HCT116 (cell line): ENCODE measurements at regions not wholly inside any gene's neighbourhood (a gene's known extent, or its start where the extent isn't known, plus 50 kb on each side); places are given as distances from the start of the nearest gene placed in this dataset.

Experiments
- ATAC-seq: fragments of 200-7000 bp; cut with Tn5 transposase; 2 replicates; pipeline ENCODE4 v1.9.1; 2020; ENCODE audit warnings: mild to moderate bottlenecking, moderate library complexity
- BruUV-seq: library from RNA; stranded (reverse); fragments of 400-500 nt; replicated peaks from 2 replicates; lab custom pipeline; 2021; lab: Mats Ljungman, UMichigan
- CTCF ChIA-PET: fragments of 300-600 bp; sonication (Branson Sonifier 250); formaldehyde crosslinking; loops from one replicate; lab custom pipeline; 2021; ENCODE audit warnings: antibody characterized with exemption; lab: Charles Lee
- POLR2A ChIA-PET: fragments of 300-600, 350-600 bp; sonication (Branson Sonifier 250); formaldehyde crosslinking; loops from one replicate; lab custom pipeline; 2021; ENCODE audit warnings: antibody characterized with exemption; lab: Charles Lee
- RAD21 ChIA-PET, 2 experiments: fragments of 300-600 bp; sonication (Branson Sonifier 250); formaldehyde crosslinking; loops; one replicate each; lab custom pipeline; 2023; ENCODE audit warnings: low total read pairs in 2 of 2; ENCODE audit not compliant: uncharacterized antibody in 2 of 2, unreplicated experiment in 2 of 2, low non-redundant PET in 1 of 2; lab: Charles Lee
- DNase-seq: peaks from one replicate; pipeline ENCODE4 v3.0.0-alpha.2; 2010; ENCODE audit warnings: low read depth, low spot score
- H2AFZ ChIP-seq: fragments of 200-600 bp; shearing (Covaris generic), sonication (generic); 2 replicates; pipeline ENCODE4 v1.6.1; 2017; ENCODE audit warnings: low read depth, mixed run types, mixed read lengths, antibody characterized with exemption, low read length; ENCODE audit not compliant: poor library complexity, severe bottlenecking
- H3K27ac ChIP-seq: 2 replicates; pipeline ENCODE4 v1.5.1; 2012; ENCODE audit warnings: low read depth, low read length
- H3K27me3 ChIP-seq: fragments of 200-600 bp; sonication (generic); 2 replicates; pipeline ENCODE4 v1.6.1; 2016; ENCODE audit warnings: mixed run types, low read length, mixed read lengths; ENCODE audit not compliant: insufficient read depth
- H3K36me3 ChIP-seq, 2 experiments: fragments of 200-500 bp in 1 of 2; fragments of 200-600 bp in 1 of 2; sonication (Bioruptor generic) in 1 of 2; sonication (generic) in 1 of 2; 2 replicates each; pipeline versions ENCODE4 v1.5.1 to v1.6.1; 2014 to 2016; ENCODE audit warnings: low read length in 2 of 2, inconsistent platforms in 1 of 2, mixed read lengths in 1 of 2, mixed run types in 1 of 2; ENCODE audit not compliant: insufficient read depth in 2 of 2, control insufficient read depth in 1 of 2
- H3K4me1 ChIP-seq, 2 experiments: fragments of 200-600 bp in 1 of 2; sonication (generic) in 1 of 2; 2 replicates each; pipeline versions ENCODE4 v1.5.1 to v1.6.1; 2012 to 2017; ENCODE audit warnings: low read length in 2 of 2, inconsistent platforms in 1 of 2, mild to moderate bottlenecking in 1 of 2, mixed read lengths in 1 of 2, mixed run types in 1 of 2, moderate library complexity in 1 of 2; ENCODE audit not compliant: insufficient read depth in 2 of 2, control insufficient read depth in 1 of 2
- H3K4me2 ChIP-seq: fragments of 200-600 bp; sonication (generic); 2 replicates; pipeline ENCODE4 v1.6.1; 2017; ENCODE audit warnings: mixed run types, low read length, mixed read lengths
- H3K4me3 ChIP-seq, 2 experiments: fragments of 200-600 bp in 1 of 2; sonication (generic) in 1 of 2; replicated peaks in 1 of 2; 2 replicates each; pipeline ENCODE4 v1.5.1; 2011 to 2016; ENCODE audit warnings: low read length in 2 of 2, control low read depth in 1 of 2, low read depth in 1 of 2, mild to moderate bottlenecking in 1 of 2, mixed read lengths in 1 of 2, mixed run types in 1 of 2
- H3K79me2 ChIP-seq: fragments of 200-600 bp; sonication (generic); 2 replicates; pipeline ENCODE4 v1.6.1; 2017; ENCODE audit warnings: mild to moderate bottlenecking, mixed run types, low read length, moderate library complexity, mixed read lengths; ENCODE audit not compliant: insufficient read depth
- H3K9ac ChIP-seq: fragments of 200-600 bp; sonication (generic); 2 replicates; pipeline ENCODE4 v1.6.1; 2016; ENCODE audit warnings: low read length, mixed read lengths
- H3K9me2 ChIP-seq: fragments of 200-600 bp; sonication (generic), shearing (Covaris generic); 2 replicates; pipeline ENCODE4 v1.6.1; 2017; ENCODE audit warnings: mixed run types, mild to moderate bottlenecking, moderate library complexity; ENCODE audit not compliant: insufficient read depth
- H3K9me3 ChIP-seq, 2 experiments: fragments of 200-500 bp in 1 of 2; fragments of 200-600 bp in 1 of 2; sonication (Bioruptor generic) in 1 of 2; sonication (generic) in 1 of 2; 2 replicates each; pipeline ENCODE4 v1.6.1; 2014 to 2017; ENCODE audit warnings: low read length in 2 of 2, mixed read lengths in 2 of 2, inconsistent platforms in 1 of 2, low read depth in 1 of 2, mild to moderate bottlenecking in 1 of 2, mixed run types in 1 of 2, moderate library complexity in 1 of 2; ENCODE audit not compliant: control insufficient read depth in 1 of 2, insufficient read depth in 1 of 2
- H4K20me1 ChIP-seq: fragments of 200-600 bp; sonication (generic), shearing (Covaris generic); 2 replicates; pipeline ENCODE4 v1.6.1; 2017; ENCODE audit warnings: mixed run types, mild to moderate bottlenecking, moderate library complexity; ENCODE audit not compliant: insufficient read depth
- CBX3 ChIP-seq: IDR thresholded peaks from 2 replicates; pipeline ENCODE4 v1.6.1; 2012; ENCODE audit warnings: low read depth
- CEBPB ChIP-seq: IDR thresholded peaks from 2 replicates; pipeline ENCODE4 v1.6.1; 2012; ENCODE audit warnings: low read depth
- EGR1 ChIP-seq: IDR thresholded peaks from 2 replicates; pipeline ENCODE4 v1.6.1; 2012; ENCODE audit warnings: low read depth
- ELF1 ChIP-seq: IDR thresholded peaks from 2 replicates; pipeline ENCODE4 v1.6.1; 2012; ENCODE audit warnings: low read depth, borderline replicate concordance
- EZH2phosphoT487 ChIP-seq: fragments of 200-600 bp; IDR thresholded peaks from 2 replicates; pipeline ENCODE4 v1.6.1; 2018; ENCODE audit warnings: antibody characterized with exemption, borderline replicate concordance
- FOSL1 ChIP-seq: IDR thresholded peaks from 2 replicates; pipeline ENCODE4 v1.6.1; 2012; ENCODE audit warnings: low read depth
- JUND ChIP-seq: IDR thresholded peaks from 2 replicates; pipeline ENCODE4 v1.6.1; 2012
- POLR2A ChIP-seq: IDR thresholded peaks from 2 replicates; pipeline ENCODE4 v1.7.0; 2011; ENCODE audit warnings: borderline replicate concordance; ENCODE audit not compliant: insufficient read depth, insufficient read length; ENCODE audit errors: extremely low read depth
- POLR2AphosphoS5 ChIP-seq: IDR thresholded peaks from 2 replicates; pipeline ENCODE4 v1.6.1; 2011; ENCODE audit warnings: mild to moderate bottlenecking, low read depth, low read length, moderate library complexity
- SP1 ChIP-seq: IDR thresholded peaks from 2 replicates; pipeline ENCODE4 v1.6.1; 2012; ENCODE audit warnings: low read depth
- intact Hi-C: fragments of 100-400 bp; cut with micrococcal nuclease; formaldehyde crosslinking; loops from 2 replicates; pipeline ENCODE4 v1.10.0; 2022
- TF ChIP-seq, protein P1 (sequence below), 3 experiments: fragments of 200-600 bp in 1 of 3; sonication (generic) in 1 of 3; IDR thresholded peaks in 2 of 3; conservative IDR thresholded peaks in 1 of 3; 2 replicates each; pipeline ENCODE4 v1.5.1; 2012 to 2017; ENCODE audit warnings: low read depth in 2 of 3, low read length in 2 of 3, antibody characterized with exemption in 1 of 3, borderline replicate concordance in 1 of 3, control low read depth in 1 of 3, mild to moderate bottlenecking in 1 of 3, mixed read lengths in 1 of 3, mixed run types in 1 of 3, moderate library complexity in 1 of 3; ENCODE audit not compliant: insufficient read depth in 1 of 3

DNA sequence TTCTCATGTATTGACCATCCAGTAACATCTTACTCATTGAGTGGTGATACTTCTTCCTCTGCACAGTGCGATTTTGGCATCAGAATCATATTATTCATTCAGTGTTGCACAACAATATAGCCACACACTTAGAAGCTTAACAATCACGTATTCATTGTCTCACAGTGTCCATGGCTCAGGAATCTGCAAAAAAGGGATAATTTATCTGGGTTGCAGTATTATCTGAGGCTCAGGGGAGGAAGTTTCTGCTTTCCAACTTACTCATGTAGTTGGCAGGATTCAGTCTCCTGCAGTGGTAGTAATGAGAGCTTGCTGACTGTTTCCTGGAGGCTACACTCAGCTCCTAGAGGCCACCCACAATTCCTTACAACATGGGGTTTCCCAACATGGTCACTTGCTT is 803.6 kb downstream of the SORCS1 start:
- Histone ChIP-seq H3K27me3 (no peaks in the 10 kb centered on the region), H2AFZ (no peak overlapping the region), H3K36me3 (no peaks in the 10 kb centered on the region), H3K4me3 (no peak overlapping the region), H3K9ac (no peak overlapping the region), H3K27ac (no peak overlapping the region), H3K4me2 (no peak overlapping the region), H3K9me2 (no peaks in the 10 kb centered on the region), H3K9me3 (peaks cover 20 to 31% of the 10 kb centered on the region in 2 experiments; a peak in 3 of 4 replicates), H3K79me2 (no peaks in the 10 kb centered on the region), H4K20me1 (no peaks in the 10 kb centered on the region), H3K4me1 (no peaks in the 10 kb centered on the region; a peak in 1 of 4 replicates)
- DNase-seq (no peak), ATAC-seq (no peak)
- TF ChIP-seq JUND (no peak), FOSL1 (no peak), SP1 (no peak), CBX3 (no peak), POLR2A (no peak), EGR1 (no peak), ELF1 (no peak), CEBPB (no peak), EZH2phosphoT487 (no peak)
- TF ChIP-seq, protein P1, sequence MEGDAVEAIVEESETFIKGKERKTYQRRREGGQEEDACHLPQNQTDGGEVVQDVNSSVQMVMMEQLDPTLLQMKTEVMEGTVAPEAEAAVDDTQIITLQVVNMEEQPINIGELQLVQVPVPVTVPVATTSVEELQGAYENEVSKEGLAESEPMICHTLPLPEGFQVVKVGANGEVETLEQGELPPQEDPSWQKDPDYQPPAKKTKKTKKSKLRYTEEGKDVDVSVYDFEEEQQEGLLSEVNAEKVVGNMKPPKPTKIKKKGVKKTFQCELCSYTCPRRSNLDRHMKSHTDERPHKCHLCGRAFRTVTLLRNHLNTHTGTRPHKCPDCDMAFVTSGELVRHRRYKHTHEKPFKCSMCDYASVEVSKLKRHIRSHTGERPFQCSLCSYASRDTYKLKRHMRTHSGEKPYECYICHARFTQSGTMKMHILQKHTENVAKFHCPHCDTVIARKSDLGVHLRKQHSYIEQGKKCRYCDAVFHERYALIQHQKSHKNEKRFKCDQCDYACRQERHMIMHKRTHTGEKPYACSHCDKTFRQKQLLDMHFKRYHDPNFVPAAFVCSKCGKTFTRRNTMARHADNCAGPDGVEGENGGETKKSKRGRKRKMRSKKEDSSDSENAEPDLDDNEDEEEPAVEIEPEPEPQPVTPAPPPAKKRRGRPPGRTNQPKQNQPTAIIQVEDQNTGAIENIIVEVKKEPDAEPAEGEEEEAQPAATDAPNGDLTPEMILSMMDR (IDR thresholded peaks at IDR 0.05 in 2 of 3, conservative IDR thresholded peaks at IDR 0.05 in 1 of 3; ENCODE audit: borderline replicate concordance in 1 of 3, insufficient read depth in 1 of 3, low read depth in 2 of 3, low read length in 2 of 3): no peak
- ChIA-PET CTCF (no interaction called here), POLR2A (no interaction called here), RAD21 (no interaction called here)
- intact Hi-C loops: no loop called here
- no TSS peak for BruUV-seq

DNA sequence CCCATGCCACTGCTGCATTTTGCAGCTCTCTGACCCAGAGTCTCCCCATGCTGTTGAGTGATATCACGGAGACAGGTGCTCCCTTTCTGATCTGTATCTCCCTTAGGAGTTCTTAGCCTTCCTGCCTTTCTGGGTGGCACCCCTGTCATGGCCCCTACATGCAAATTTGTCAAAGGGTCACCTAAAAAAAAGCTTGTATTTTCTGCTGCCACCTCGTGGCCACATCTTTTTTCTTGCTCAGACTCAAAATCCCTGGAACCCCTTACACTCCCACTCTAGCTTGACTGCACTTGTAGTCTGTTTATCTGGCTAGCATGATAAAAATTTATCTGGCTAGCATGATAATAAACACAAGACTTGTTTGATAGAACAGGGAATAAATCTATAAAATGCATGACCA is 809.1 kb downstream of the SORCS1 start:
- no peak overlapping the region for H2AFZ ChIP-seq
- H3K79me2 ChIP-seq: no peaks in the 10 kb centered on the region
- no peaks in the 10 kb centered on the region for H3K27me3 ChIP-seq
- no peak for ATAC-seq
- no peaks in the 10 kb centered on the region for H4K20me1 ChIP-seq
- H3K36me3 ChIP-seq: no peaks in the 10 kb centered on the region
- peaks cover 16 to 57% of the 10 kb centered on the region in 2 experiments; a peak in 3 of 4 replicates for H3K9me3 ChIP-seq
- H3K4me2 ChIP-seq: no peak overlapping the region
- TF ChIP-seq, protein P1 (IDR thresholded peaks at IDR 0.05 in 2 of 3, conservative IDR thresholded peaks at IDR 0.05 in 1 of 3; ENCODE audit: borderline replicate concordance in 1 of 3, insufficient read depth in 1 of 3, low read depth in 2 of 3, low read length in 2 of 3): peak in 1 of 3 experiments; percentile 23; a peak in 1 of 6 replicates
- TF ChIP-seq POLR2AphosphoS5: no peak
- H3K9me2 ChIP-seq: no peaks in the 10 kb centered on the region
- intact Hi-C loops: no loop called here
- no peak overlapping the region for H3K4me3 ChIP-seq
- ChIA-PET RAD21 (no interaction called here), POLR2A (no interaction called here), CTCF (no interaction called here)
- no peak overlapping the region for H3K27ac ChIP-seq
- DNase-seq: no peak
- no peaks in the 10 kb centered on the region; a peak in 1 of 4 replicates for H3K4me1 ChIP-seq
- H3K9ac ChIP-seq: no peak overlapping the region
- BruUV-seq: no TSS peak
